ENCODE measurements at regions not wholly inside any gene's neighbourhood (a gene's known extent, or its start where the extent isn't known, plus 50 kb on each side); places are given as distances from the start of the nearest gene placed in this dataset.

DNA sequence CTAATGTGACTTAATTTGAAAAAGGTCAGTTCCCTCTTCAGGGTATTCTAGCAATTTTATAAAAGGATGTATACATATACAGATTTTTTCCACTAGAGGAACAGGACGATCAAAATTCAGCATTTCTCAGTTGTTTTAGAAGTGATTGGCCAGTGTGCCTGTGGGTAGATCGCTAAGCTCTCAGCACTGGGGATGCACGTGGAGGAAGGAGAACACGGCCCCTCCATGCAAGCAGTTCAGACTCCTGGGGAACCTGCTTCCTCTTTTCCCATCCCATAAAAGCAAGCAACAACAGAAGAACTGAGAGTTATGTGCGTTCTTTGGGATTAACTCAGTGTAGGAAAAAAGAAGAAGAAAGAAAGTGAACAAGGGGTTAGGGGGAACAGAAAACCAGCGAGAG, 328.8 kb downstream of the FOXO1 start:
- Mint-ChIP-seq H3K27me3 (ENCODE audit: insufficient read depth, low read depth, poor library complexity) (peaks cover 3% of the 10 kb centered on the region), H3K27ac (no peak overlapping the region), H3K9me3 (peaks cover 3% of the 10 kb centered on the region; the same call in 2 of the 3 replicates), H3K36me3 (ENCODE audit: low read depth) (peaks cover 4% of the 10 kb centered on the region; the same call in 2 of the 3 replicates), H3K4me1 (peaks cover 39% of the 10 kb centered on the region), H3K4me3 (no peak overlapping the region)
- Histone ChIP-seq H3K27me3 (ENCODE audit: insufficient read depth) (no peaks in the 10 kb centered on the region), H3K27ac (ENCODE audit: low read depth) (no peak overlapping the region), H3K36me3 (ENCODE audit: insufficient read depth) (no peaks in the 10 kb centered on the region), H3K4me2 (no peak overlapping the region), H3K4me3 (no peak overlapping the region), H3K4me1 (ENCODE audit: insufficient read depth) (peaks cover 16% of the 10 kb centered on the region), H2AFZ (no peak overlapping the region), H3F3A (replicated peaks; ENCODE audit: low read depth) (no peaks in the 10 kb centered on the region), H4K20me1 (replicated peaks; ENCODE audit: insufficient read depth) (no peaks in the 10 kb centered on the region), H3K9me2 (ENCODE audit: insufficient read depth) (peaks cover 19% of the 10 kb centered on the region), H3K79me2 (replicated peaks; ENCODE audit: insufficient read depth) (no peaks in the 10 kb centered on the region)
- ATAC-seq: no peak
- no peak for TF ChIP-seq EZH2phosphoT487 (IDR thresholded peaks at IDR 0.05; ENCODE audit: unreplicated experiment)
- TF ChIP-seq ETS1 (IDR thresholded peaks at IDR 0.05): no peak
- TF ChIP-seq CTCF (conservative IDR thresholded peaks at IDR 0.05; ENCODE audit: low read depth in 2 of 2): no peak
- no peak for TF ChIP-seq EZH2 (IDR thresholded peaks at IDR 0.05; ENCODE audit: low read depth, unreplicated experiment)
- TF ChIP-seq, protein P1, sequence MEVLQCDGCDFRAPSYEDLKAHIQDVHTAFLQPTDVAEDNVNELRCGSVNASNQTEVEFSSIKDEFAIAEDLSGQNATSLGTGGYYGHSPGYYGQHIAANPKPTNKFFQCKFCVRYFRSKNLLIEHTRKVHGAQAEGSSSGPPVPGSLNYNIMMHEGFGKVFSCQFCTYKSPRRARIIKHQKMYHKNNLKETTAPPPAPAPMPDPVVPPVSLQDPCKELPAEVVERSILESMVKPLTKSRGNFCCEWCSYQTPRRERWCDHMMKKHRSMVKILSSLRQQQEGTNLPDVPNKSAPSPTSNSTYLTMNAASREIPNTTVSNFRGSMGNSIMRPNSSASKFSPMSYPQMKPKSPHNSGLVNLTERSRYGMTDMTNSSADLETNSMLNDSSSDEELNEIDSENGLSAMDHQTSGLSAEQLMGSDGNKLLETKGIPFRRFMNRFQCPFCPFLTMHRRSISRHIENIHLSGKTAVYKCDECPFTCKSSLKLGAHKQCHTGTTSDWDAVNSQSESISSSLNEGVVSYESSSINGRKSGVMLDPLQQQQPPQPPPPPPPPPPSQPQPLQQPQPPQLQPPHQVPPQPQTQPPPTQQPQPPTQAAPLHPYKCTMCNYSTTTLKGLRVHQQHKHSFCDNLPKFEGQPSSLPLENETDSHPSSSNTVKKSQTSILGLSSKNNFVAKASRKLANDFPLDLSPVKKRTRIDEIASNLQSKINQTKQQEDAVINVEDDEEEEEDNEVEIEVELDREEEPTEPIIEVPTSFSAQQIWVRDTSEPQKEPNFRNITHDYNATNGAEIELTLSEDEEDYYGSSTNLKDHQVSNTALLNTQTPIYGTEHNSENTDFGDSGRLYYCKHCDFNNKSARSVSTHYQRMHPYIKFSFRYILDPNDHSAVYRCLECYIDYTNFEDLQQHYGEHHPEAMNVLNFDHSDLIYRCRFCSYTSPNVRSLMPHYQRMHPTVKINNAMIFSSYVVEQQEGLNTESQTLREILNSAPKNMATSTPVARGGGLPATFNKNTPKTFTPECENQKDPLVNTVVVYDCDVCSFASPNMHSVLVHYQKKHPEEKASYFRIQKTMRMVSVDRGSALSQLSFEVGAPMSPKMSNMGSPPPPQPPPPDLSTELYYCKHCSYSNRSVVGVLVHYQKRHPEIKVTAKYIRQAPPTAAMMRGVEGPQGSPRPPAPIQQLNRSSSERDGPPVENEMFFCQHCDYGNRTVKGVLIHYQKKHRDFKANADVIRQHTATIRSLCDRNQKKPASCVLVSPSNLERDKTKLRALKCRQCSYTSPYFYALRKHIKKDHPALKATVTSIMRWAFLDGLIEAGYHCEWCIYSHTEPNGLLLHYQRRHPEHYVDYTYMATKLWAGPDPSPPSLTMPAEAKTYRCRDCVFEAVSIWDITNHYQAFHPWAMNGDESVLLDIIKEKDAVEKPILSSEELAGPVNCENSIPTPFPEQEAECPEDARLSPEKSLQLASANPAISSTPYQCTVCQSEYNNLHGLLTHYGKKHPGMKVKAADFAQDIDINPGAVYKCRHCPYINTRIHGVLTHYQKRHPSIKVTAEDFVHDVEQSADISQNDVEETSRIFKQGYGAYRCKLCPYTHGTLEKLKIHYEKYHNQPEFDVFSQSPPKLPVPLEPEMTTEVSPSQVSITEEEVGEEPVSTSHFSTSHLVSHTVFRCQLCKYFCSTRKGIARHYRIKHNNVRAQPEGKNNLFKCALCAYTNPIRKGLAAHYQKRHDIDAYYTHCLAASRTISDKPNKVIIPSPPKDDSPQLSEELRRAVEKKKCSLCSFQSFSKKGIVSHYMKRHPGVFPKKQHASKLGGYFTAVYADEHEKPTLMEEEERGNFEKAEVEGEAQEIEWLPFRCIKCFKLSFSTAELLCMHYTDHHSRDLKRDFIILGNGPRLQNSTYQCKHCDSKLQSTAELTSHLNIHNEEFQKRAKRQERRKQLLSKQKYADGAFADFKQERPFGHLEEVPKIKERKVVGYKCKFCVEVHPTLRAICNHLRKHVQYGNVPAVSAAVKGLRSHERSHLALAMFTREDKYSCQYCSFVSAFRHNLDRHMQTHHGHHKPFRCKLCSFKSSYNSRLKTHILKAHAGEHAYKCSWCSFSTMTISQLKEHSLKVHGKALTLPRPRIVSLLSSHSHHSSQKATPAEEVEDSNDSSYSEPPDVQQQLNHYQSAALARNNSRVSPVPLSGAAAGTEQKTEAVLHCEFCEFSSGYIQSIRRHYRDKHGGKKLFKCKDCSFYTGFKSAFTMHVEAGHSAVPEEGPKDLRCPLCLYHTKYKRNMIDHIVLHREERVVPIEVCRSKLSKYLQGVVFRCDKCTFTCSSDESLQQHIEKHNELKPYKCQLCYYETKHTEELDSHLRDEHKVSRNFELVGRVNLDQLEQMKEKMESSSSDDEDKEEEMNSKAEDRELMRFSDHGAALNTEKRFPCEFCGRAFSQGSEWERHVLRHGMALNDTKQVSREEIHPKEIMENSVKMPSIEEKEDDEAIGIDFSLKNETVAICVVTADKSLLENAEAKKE (CRISPR knock-in tag; IDR thresholded peaks at IDR 0.05): no peak
- TF ChIP-seq POLR2AphosphoS5 (IDR thresholded peaks at IDR 0.05; ENCODE audit: low read depth): no peak
- no peak for TF ChIP-seq JUNB (IDR thresholded peaks at IDR 0.05; ENCODE audit: unreplicated experiment)
- no peak for TF ChIP-seq STAT1 (IDR thresholded peaks at IDR 0.05; ENCODE audit: unreplicated experiment)
- TF ChIP-seq NANOG (IDR thresholded peaks at IDR 0.05; ENCODE audit: borderline replicate concordance): no peak
- no peak for DNase-seq (ENCODE audit: low spot score)

All from GM23338 (cell line).